ENCODE measurements at regions not wholly inside any gene's neighbourhood (a gene's known extent, or its start where the extent isn't known, plus 50 kb on each side); places are given as distances from the start of the nearest gene placed in this dataset.
"Not testable (repeated sequence)": the region's sequence is repeated elsewhere in the genome, so short reads cannot be mapped to it uniquely, and the experiment has no call there.

DNA sequence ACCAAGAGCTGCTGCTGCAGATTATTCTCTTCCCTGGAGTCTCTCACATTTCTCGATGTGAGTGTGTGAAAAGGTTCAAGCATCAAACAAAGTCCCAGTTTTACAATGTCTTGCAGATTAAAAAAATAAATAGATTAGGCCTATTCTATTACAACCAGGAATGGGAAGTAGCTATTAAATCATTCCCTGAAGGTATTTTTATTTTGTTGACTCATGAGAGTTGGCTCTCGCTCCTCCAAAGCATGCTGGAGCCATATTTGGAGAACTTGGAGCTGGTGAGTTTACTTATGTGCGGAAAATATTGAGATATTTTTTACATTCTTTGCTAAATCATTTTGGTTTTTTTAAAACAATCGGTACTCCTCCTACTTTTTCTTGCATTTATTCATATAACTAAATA is 572.3 kb downstream of the ETNK1 start:
- no peak for DNase-seq

DNA sequence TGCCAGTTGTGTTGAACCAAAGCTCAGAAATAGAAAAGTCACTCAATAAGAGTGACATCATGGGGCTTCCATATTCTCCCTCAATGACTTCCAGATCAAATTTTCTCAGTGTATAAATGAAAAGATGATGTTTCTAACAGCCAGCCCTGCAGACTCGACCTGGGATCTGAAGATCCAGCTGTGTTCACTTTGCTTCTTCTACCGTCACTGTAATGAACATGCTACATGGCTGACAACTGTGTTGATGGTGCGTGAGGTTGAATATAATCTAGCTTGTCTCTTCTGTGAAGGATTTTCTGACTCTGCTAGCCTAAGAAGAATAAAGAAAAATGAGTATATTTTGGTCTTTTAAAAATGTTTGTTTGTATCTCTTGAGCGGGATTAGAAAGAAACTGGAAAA is 577.8 kb downstream of the ETNK1 start:
- no peak for DNase-seq

GRCh38 chr12:23204933-23205778 is 580.2 kb downstream of the ETNK1 start:
- DNase-seq: peak; percentile 35

GRCh38 chr12:23209793-23210192 is 584.8 kb downstream of the ETNK1 start:
- DNase-seq: no peak

- no peak for DNase-seq
These were observed 585.6 kb downstream of the ETNK1 start for GRCh38 chr12:23210573-23210972.

GRCh38 chr12:23211384-23212320 is 586.7 kb downstream of the ETNK1 start:
- DNase-seq: no peak

DNA sequence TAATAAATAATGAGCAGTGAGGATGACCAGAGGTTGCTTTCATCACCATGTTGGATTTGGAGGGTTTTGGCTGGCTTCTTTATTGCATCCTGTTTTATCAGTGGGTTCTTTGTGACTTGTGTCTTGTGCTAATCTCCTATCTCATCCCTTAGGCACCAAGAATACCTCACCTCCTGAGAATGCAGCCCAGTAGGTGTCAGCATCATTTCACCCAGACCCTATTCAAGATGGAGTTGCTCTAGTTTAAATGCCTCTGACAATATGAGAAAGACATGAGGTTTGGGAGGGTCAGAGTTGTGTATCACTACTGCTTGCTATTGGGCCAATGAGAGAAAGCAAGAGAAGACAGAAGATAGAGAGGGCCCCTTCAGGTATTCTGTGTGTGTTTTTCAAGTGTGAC is 592.2 kb downstream of the ETNK1 start:
- DNase-seq: no peak

GRCh38 chr12:23217667-23218066 is 592.7 kb downstream of the ETNK1 start:
- no peak for DNase-seq

- no peak for DNase-seq
These were observed 596.1 kb downstream of the ETNK1 start for GRCh38 chr12:23221066-23221465.

- no peak for DNase-seq
These were observed 597.0 kb downstream of the ETNK1 start for GRCh38 chr12:23221926-23222325.

DNA sequence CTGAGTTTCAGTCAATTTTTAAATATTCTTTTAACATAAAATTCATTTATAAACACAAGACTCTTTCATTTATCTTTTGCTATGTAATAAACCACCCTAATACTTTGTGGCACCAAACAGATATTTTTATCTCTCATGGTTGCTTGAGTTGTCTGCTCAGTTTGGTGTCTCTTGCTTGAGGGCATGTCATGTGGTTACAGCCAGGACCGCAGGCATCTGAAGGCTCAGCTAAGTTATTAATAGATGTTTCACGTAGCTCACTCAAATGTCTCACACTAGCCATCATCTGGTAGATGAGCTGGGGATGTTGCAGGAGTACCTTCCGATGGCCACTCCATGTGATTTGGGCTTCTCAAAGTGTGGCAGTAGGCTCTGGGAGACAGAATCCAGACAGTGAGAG is 597.8 kb downstream of the ETNK1 start:
- DNase-seq: no peak

- no peak for DNase-seq
These were observed 603.1 kb downstream of the ETNK1 start for GRCh38 chr12:23228101-23228500.

DNA sequence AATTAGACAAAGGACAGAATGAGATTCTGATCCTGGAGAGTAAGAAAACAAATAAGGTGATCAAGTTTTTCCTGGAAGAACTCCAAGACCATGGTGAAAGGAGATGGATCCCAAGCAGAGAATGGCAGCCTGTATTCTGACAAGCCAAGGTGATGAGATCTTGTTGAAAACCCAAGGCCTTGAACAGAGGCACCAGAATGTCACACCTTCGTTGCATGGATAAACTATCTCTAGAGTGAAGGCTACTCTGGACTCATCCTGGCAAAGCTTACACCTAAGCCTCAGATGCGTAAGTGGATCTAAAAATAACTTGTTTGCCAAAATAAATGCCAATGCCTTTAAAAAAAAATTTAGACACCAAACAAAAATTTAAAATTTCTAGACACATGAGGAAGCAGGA is 605.9 kb downstream of the ETNK1 start:
- no peak for DNase-seq

DNA sequence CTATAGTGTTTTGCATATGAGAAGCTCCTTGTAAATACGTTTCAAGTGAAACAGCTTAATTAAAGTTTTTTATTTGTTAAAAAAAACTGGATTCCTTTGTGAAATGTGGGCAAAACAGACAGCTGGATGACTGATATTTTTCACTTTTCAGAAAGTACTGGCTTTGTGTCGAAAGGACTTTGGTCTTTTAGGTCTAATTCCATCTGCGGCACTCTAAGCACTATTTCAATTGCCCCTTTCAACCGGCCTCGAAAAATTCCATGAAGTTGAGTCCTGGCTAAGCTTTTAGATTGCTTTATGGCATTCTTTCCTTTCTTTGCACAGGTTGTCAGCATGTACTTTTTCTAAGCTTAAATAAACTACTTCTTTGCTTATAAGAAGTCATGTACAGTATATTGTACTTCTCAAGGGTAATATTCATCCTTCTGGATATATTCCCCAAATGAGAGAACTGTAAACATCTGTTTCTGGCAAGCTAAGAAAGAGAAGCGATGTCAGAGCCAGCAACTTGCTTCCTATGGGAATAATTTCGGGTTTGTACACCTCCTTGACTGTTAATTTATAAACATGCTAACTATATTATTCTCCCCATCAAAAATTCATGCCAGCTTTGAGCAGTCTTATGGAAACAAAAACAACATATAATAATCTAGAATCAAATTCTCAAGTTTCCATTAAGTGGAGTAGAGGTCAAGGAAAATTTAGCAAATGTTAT is 611.3 kb downstream of the ETNK1 start:
- no peak for DNase-seq

GRCh38 chr12:23236811-23237210 is 611.8 kb downstream of the ETNK1 start:
- DNase-seq: no peak

- no peak for DNase-seq
These were observed 613.2 kb downstream of the ETNK1 start for GRCh38 chr12:23238190-23238589.

DNA sequence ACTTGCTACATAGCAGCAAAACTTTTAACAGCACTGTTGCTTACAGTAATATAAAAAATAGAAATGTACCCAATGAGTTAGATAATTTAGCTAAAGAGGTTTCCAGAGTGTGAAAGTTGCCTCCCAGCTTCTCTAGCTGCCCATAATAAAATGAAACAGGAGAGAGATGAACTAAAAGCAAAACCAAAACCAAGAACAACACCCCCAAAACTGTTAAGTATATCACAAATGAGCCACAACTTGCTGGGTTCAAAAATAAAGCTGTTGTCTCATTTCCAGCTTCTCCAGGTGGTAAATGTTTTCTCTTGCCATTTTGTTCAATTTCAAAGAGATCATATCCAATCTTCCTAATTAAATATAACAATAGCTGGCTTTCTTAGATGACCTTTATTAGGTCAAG is 614.0 kb downstream of the ETNK1 start:
- DNase-seq: no peak

DNA sequence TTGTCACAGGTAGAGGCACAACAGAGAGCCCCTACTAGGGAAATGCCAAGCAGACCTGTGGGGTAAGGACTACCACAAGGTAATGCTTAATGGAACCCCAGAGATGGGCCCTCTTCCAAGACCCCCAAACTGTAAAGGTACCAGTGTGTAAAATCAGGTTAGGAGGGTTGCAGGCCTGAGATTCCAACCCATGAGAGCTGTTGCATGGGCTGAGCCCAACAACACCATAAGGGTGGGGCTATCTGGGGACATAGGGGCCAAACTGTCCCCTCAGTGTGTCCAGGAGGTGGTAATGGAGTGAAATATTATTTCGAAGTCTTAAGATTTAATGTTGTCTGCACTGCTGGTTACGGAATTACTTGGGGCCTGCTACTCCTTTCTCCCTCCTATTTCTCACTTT is 620.2 kb downstream of the ETNK1 start:
- DNase-seq: no peak

- DNase-seq: no peak
These were observed 628.2 kb downstream of the ETNK1 start for GRCh38 chr12:23253191-23253590.

GRCh38 chr12:23253910-23254309 is 628.9 kb downstream of the ETNK1 start:
- not testable (repeated sequence) for DNase-seq

DNA sequence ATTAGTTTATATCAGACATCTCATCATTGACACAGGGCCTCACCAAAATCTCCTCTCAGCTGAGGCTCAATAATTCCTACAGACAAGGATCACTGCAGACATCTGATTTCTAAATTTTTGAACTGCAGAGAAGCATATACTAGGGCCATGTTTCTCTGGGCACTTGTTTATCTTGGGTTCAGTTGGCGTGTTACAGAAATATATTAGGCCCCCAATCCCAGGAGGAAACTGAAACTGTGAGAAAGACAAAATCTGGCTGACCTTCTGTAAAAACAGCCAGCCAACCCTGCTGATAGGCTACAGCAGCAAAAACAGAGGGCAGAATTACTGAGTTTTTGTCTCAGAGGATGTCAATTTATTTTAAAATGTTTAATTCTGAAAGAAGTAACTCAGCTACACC is 634.6 kb downstream of the ETNK1 start:
- DNase-seq: no peak

GRCh38 chr12:23262670-23263069 is 637.7 kb downstream of the ETNK1 start:
- no peak for DNase-seq

- no peak for DNase-seq
These were observed 652.9 kb downstream of the ETNK1 start for GRCh38 chr12:23277831-23278230.
